NCI-H1092 (cell line): ENCODE measurements at regions not wholly inside any gene's neighbourhood (a gene's known extent, or its start where the extent isn't known, plus 50 kb on each side); places are given as distances from the start of the nearest gene placed in this dataset.
"Not testable (repeated sequence)": the region's sequence is repeated elsewhere in the genome, so short reads cannot be mapped to it uniquely, and the experiment has no call there.

Experiments
- DNase-seq: peaks from one replicate; lab custom pipeline; 2025; lab: John Stamatoyannopoulos, UW

DNA sequence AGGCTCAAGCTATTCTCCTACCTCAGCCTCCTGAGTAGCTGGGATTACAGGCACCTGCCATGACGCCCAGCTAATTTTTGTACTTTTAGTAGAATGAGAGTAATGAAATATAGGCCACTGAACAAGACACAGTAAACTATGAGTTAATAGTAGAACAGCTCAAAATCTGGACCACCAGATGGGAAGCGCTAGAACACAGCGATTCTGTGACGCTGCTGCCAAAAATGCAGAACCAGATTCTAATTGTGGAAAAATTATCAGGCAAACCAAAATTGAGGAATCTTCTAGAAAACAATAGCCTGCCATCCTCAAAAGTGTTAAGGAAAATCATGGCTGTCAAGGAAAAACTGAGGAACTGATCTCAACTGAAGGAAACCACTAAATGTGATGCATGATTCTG lies 111.4 kb upstream of the TIAM1 start:
- DNase-seq: no peak

DNA sequence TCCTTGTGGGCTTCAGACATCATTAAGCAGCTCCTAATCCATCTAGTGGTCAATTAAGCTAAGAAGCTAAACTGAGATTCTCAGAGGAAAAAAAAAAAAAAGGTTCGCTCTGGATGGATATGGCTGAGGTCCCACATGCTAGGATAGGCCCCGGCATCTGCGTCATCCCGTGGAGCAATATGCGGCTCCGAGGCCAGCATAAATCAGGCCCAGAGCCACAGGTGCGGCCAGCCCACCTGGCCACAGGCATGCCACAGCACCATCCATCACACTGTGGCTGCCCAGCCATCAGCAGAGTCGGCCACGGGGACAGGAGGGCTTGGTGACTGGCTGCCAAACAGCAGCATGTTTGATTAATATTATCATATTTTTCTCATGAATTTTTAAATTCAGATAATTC lies 106.9 kb upstream of the TIAM1 start:
- no peak for DNase-seq

- no peak for DNase-seq
Observed at GRCh38 chr21:31449921-31450535, 106.0 kb upstream of the TIAM1 start.

DNA sequence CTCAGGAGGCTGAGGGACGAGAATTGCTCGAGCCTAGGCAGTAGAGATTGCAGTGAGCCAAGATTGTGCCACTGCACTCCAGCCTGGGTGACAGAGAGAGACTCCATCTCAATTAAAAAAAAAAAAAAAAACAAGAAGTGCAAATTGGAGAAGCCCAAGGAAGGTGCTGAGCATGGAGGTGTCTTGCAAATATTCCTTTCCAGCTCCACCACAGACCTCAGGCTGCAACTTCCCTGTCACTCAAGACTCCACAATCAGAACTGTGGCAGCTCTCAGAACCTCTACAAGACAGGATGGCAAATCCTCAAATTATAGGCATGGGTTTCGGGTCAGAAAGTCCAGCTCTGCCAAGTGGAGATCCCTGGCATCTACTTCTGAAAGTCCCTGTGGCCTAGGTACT lies 104.4 kb upstream of the TIAM1 start:
- no peak for DNase-seq

- no peak for DNase-seq
Observed at GRCh38 chr21:31447505-31447904, 103.4 kb upstream of the TIAM1 start.

DNA sequence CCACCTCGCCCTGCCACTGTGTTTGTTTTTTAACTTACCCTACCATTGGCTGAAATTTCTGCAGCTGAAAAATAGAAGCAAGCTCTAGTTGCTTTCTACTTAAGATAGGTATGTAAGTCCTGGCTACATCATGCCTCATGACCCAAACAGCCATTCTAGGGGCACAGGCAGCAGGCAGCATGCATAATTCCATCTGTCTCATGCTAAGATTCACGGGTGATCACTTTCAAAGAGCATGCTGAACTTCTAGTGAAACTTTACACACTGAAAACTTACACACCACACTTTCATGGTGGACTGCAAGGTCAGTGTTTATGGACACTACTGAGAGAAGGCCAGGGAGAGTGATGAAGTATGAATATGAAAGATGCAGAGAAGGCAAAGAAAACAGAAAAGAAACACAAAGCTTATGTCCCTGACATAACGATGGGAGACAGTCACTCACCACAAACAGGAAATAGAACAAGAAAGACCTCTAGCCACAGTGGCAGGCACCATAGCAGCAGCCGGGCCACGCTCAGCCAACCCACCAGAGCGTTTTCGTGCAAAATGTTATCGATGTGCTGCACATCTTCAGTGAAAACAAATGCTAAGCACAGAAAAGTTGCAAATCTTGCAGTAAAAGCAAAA lies 102.3 kb upstream of the TIAM1 start:
- no peak for DNase-seq

DNA sequence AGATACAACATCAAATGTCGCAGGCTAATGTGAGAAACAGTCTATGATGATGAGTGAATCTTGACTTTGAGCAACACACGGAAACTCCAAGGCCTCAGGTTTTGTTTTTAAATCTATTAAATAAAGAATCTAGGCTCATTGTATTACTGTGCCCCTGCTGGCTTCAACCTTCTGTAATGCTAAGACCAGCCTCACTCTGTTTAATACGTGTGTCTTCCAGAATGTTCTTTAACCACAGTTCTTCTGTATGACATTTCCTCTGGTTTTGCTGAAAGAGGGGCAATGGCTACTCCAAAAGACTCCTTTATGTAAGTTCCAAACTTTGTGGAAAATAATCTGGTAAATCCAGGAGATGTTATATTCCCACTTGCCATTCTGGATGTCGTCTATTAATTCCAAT lies 101.1 kb upstream of the TIAM1 start:
- DNase-seq: no peak

DNA sequence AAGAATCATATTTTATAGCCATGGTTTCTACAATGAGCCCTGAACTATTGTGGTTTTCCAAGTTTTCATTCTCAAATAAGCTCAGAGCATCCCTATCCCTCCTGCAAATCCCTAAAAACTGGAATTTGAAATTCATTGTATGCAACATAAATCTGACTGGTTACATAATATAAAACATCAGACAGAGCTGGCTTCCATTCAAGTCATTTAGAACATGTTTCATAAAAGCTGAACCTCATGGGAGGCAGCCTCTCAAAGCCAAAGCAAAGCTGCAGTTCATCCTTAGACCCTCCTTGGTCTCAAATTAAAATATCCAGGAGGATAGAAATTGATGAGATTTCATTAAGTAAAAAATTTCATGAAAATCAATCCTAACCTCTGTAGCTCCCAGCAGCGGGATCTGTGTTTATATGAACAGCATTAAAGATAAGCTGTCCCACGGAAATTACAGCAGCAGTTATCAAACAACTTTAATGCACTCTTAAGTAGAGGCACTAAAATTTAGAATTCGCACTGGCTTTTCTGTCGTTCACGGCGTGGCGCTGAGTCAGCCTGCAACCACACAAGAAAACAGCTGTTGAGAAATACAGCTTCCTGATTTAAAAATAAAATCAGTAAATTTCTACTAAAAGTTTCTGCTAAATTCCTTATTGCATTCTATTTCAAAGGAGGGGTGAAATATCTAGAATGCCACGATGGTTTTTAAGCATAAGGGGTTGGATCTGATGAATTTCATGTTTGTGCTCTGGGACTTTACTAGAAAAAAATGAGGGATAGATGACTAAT lies 99.9 kb upstream of the TIAM1 start:
- DNase-seq: no peak

GRCh38 chr21:31442339-31442738 lies 98.3 kb upstream of the TIAM1 start:
- no peak for DNase-seq

- DNase-seq: no peak
Observed at GRCh38 chr21:31429506-31429905, 85.4 kb upstream of the TIAM1 start.

DNA sequence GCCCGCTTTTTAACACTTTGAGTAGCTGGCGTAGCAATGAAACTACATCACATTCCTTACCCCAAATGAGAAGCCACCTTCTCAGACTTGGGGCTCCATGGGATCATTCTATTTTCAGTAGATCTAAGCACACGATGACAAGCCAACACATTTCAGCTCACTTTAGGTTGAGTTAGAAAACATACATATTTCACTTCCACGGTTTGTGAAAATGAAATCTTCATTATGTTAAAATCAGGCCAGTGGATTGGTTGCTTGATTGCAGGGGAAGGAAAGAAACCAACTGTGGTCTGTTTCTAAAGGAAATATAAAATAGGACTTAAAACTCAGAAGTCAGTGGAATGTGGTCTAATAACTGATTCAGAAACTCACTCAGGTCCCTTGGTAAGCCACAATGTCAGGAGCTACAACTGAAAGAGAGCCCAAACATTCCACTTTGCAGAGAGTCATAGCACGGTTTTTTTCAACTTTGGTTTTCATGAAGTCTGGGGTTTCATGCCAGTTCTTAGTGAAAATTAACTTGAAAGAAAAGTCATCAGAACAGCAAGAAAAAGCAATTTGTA lies 82.3 kb upstream of the TIAM1 start:
- DNase-seq: no peak

GRCh38 chr21:31425138-31425537 lies 81.1 kb upstream of the TIAM1 start:
- DNase-seq: no peak

GRCh38 chr21:31424058-31424457 lies 80.0 kb upstream of the TIAM1 start:
- no peak for DNase-seq

DNA sequence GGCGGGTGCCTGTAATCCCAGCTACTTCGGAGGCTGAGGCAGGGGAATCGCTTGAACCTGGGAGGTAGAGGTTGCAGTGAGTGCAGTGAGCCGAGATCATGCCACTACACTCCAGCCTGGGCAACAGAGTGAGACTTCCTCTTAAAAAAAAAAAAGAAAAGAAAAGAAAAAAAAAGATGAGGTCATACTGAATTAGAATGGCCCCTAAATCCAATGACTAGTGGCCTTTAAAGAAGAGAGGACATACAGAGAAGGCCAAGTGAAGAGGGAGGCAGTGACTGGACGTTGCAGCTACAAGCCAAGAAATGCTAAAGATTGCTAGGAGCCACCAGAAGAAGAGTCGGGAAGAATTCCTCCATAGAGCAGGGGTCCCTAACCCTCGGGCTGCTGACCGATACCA lies 76.9 kb upstream of the TIAM1 start:
- DNase-seq: no peak

DNA sequence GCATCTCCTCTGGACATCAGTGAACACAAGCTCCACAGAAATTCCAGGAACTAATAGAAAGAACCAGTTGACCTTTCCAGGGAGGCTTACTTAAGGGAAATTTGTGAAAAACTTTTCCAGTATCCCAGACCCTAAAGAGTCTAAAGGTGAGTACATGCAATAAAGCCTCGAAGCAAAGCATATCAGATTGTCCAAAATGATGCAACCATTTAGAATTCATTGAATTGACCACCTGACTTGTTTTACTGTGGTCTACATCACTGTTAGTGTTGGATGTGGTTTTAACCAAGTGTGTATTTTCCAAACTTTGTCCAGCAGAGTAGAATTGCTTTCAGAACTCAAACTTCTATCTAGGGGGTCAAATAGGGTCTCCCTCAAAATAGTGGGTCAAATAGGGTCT lies 76.3 kb upstream of the TIAM1 start:
- no peak for DNase-seq

GRCh38 chr21:31418377-31419001 lies 74.4 kb upstream of the TIAM1 start:
- no peak for DNase-seq

GRCh38 chr21:31417214-31417613 lies 73.2 kb upstream of the TIAM1 start:
- DNase-seq: not testable (repeated sequence)

DNA sequence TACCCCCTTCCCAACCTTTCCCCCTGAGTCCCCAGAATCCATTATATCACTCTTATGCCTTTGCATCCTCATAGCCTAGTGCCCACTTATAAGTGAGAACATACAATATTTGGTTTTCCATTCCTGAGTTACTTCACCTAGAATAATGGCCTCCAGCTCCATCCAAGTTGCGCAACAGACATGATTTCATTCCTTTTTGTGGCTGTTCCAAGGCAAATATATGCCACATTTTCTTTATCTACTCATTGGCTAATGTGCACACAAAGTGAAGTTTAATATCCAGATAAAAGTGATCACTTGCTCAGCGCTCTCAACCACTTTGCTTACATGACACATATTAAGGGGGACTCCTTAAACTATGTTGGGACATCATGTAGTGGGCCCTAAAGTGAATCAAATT lies 72.4 kb upstream of the TIAM1 start:
- no peak for DNase-seq

GRCh38 chr21:31414263-31415000 lies 70.4 kb upstream of the TIAM1 start:
- DNase-seq: no peak

GRCh38 chr21:31413698-31414097 lies 69.6 kb upstream of the TIAM1 start:
- DNase-seq: no peak

DNA sequence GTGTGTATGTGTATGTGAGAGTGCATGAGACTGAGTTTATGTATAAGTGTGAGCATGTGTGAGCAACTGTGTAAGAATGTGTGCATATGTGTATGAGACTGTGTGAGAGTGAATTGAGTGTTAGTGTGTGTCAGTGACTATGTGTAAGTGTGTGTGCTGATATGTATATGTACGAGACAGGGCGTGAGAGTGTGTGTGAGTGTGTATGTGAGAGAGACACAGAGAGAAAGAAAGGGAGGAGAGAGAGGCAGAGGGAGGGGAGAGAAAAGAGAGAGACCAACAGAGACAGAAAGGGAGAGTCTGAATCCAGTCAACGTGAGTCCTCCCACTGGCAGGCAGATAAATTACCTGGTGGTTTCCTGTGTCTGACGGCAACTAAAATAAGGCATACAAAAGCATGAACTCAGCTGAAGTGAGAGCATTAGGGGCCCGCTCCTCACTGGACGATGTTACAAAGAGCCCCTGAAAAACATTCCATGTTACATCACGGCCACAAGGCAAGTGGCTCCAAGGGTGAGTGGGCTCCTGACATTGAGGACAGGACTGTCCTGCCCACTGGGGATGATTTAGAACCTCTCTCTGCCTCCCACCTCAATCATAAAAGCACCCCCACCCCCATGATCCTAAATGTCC lies 66.6 kb upstream of the TIAM1 start:
- no peak for DNase-seq
